B cell (primary cell): ENCODE measurements at regions not wholly inside any gene's neighbourhood (a gene's known extent, or its start where the extent isn't known, plus 50 kb on each side); places are given as distances from the start of the nearest gene placed in this dataset.

Experiments used
- ATAC-seq: fragments of 200-7000 bp; cut with Tn5 transposase; one replicate; pipeline ENCODE4 v1.10.0; 2021; ENCODE audit warnings: low read depth, mild to moderate bottlenecking, moderate number of reproducible peaks, moderate library complexity
- CTCF ChIA-PET: fragments of 350-600 bp; sonication (Branson Sonifier 250); formaldehyde crosslinking; loops from one replicate; lab custom pipeline; 2021; ENCODE audit warnings: antibody characterized with exemption, inconsistent platforms; lab: Charles Lee
- POLR2A ChIA-PET: fragments of 350-600 bp; sonication (Branson Sonifier 250); formaldehyde crosslinking; loops from one replicate; lab custom pipeline; 2021; ENCODE audit warnings: antibody characterized with exemption; lab: Charles Lee
- DNase-seq: peaks from one replicate; pipeline ENCODE4 v3.0.0; 2013
- H2AFZ ChIP-seq: 2 replicates; pipeline ENCODE4 v1.6.1; 2012; ENCODE audit warnings: mild to moderate bottlenecking, low read depth, low read length; ENCODE audit not compliant: insufficient read depth, poor library complexity, severe bottlenecking
- H3K27ac ChIP-seq, 2 donors: 1 replicate in 1 of 2; 2 replicates in 1 of 2; pipeline ENCODE4 v1.5.1; 2012 to 2013; ENCODE audit warnings: low read length in 2 of 2, mild to moderate bottlenecking in 2 of 2, moderate library complexity in 1 of 2
- H3K27me3 ChIP-seq, 4 experiments: fragments of 200-600 bp in 1 of 4; sonication (generic) in 1 of 4; replicated peaks in 1 of 4; 1 replicate in 2 of 4; 2 replicates in 2 of 4; pipeline versions ENCODE4 v1.6.1 to v1.7.0; 2013 to 2016; ENCODE audit warnings: low read length in 3 of 4, mild to moderate bottlenecking in 2 of 4, mixed read lengths in 1 of 4, moderate library complexity in 1 of 4; ENCODE audit not compliant: insufficient read depth in 4 of 4, control insufficient read depth in 3 of 4; ENCODE audit errors: control extremely low read depth in 1 of 4
- H3K36me3 ChIP-seq, 2 experiments: replicated peaks in 1 of 2; 1 replicate in 1 of 2; 2 replicates in 1 of 2; pipeline versions ENCODE4 v1.6.1 to v1.7.1; 2013; ENCODE audit warnings: low read length in 1 of 2; ENCODE audit not compliant: insufficient read depth in 2 of 2, control insufficient read depth in 1 of 2; ENCODE audit errors: control extremely low read depth in 1 of 2, extremely low read depth in 1 of 2
- H3K4me1 ChIP-seq, 2 donors: fragments of 200-600 bp in 1 of 2; sonication (generic) in 1 of 2; 1 replicate in 1 of 2; 2 replicates in 1 of 2; pipeline versions ENCODE4 v1.5.1 to v1.6.1; 2013 to 2017; ENCODE audit warnings: low read length in 2 of 2; ENCODE audit not compliant: control insufficient read depth in 2 of 2, insufficient read depth in 2 of 2
- H3K4me2 ChIP-seq: replicated peaks from 2 replicates; pipeline ENCODE3; 2012; ENCODE audit warnings: mild to moderate bottlenecking, low read depth, low read length; ENCODE audit not compliant: poor library complexity, severe bottlenecking
- H3K4me3 ChIP-seq, 5 experiments: fragments of 200-600 bp in 1 of 5; sonication (generic) in 1 of 5; 1 replicate in 3 of 5; 2 replicates in 2 of 5; pipeline versions ENCODE4 v1.5.1 to v1.7.0; 2011 to 2016; ENCODE audit warnings: low read length in 4 of 5, mild to moderate bottlenecking in 4 of 5, low read depth in 2 of 5, control low read depth in 1 of 5, moderate library complexity in 1 of 5; ENCODE audit not compliant: insufficient read depth in 1 of 5; ENCODE audit errors: control extremely low read depth in 1 of 5, extremely low read depth in 1 of 5
- H3K79me2 ChIP-seq: fragments of 200-600 bp; sonication (generic); one replicate; pipeline ENCODE4 v1.6.0; 2016; ENCODE audit warnings: low read length; ENCODE audit not compliant: control insufficient read depth, insufficient read depth
- H3K9ac ChIP-seq: fragments of 200-600 bp; sonication (generic); 2 replicates; pipeline ENCODE4 v1.6.1; 2017; ENCODE audit warnings: mild to moderate bottlenecking, low read length, moderate library complexity
- H3K9me3 ChIP-seq, 3 donors: one replicate each; pipeline versions ENCODE4 v1.6.1 to v1.7.1; 2013; ENCODE audit warnings: low read length in 2 of 3; ENCODE audit not compliant: control insufficient read depth in 2 of 3, insufficient read depth in 1 of 3; ENCODE audit errors: control extremely low read depth in 1 of 3
- H4K20me1 ChIP-seq: 2 replicates; pipeline ENCODE4 v1.6.0; 2012; ENCODE audit warnings: mild to moderate bottlenecking, low read length; ENCODE audit not compliant: insufficient read depth, control insufficient read depth, poor library complexity, severe bottlenecking
- H3K27ac Mint-ChIP-seq: one replicate; pipeline ENCODE4 v1.8.0; 2021; ENCODE audit warnings: mixed read lengths
- H3K27me3 Mint-ChIP-seq: one replicate; pipeline ENCODE4 v1.8.0; 2021; ENCODE audit warnings: mixed read lengths
- H3K4me1 Mint-ChIP-seq: one replicate; pipeline ENCODE4 v1.8.0; 2021; ENCODE audit warnings: mixed read lengths
- H3K4me3 Mint-ChIP-seq: one replicate; pipeline ENCODE4 v1.8.0; 2021; ENCODE audit warnings: mixed read lengths
- H3K9me3 Mint-ChIP-seq: one replicate; pipeline ENCODE4 v1.8.0; 2022; ENCODE audit warnings: mixed read lengths; ENCODE audit not compliant: insufficient read depth
- CTCF ChIP-seq: fragments of 200-600 bp; IDR thresholded peaks from one replicate; pipeline ENCODE4 v1.8.0; 2022; ENCODE audit warnings: antibody characterized with exemption, mild to moderate bottlenecking
- EZH2 ChIP-seq: IDR thresholded peaks from 2 replicates; pipeline ENCODE4 v1.6.1; 2012; ENCODE audit warnings: borderline replicate concordance, low read depth, mild to moderate bottlenecking, moderate library complexity, low read length; ENCODE audit not compliant: insufficient read depth, poor library complexity, severe bottlenecking
- WGBS: methylation state at CpG from one replicate; pipeline ENCODE4 v1.1.5; 2013; ENCODE audit warnings: missing lambda C conversion rate; ENCODE audit not compliant: insufficient coverage; 5-methylcytosine and 5-hydroxymethylcytosine counted together
- intact Hi-C: fragments of 100-400 bp; cut with micrococcal nuclease; formaldehyde crosslinking; loops from one replicate; pipeline ENCODE4 v1.10.0; 2022

DNA sequence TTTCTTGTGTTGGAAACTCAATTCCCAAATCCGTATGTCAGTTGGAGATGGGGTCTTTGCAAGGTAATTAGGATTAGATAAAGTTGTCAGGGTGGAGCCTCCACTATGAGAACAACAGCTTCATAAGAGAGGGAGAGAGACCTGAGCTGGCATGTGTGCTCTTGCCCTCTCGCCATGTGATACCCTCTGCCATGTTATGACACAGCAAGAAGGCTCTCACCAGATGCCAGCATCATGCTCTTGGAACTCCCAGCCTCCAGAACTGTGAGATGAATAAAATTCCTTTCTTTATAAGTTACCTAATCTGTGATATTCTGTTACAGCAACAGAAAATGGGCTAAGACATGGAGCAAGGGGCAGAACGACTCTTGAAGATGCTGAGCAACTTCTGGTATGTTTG, 201.9 kb upstream of the BOD1L1 start:
- Histone ChIP-seq H3K27me3 (no peaks in the 10 kb centered on the region), H2AFZ (no peak overlapping the region), H3K9ac (no peak overlapping the region), H3K27ac (no peak overlapping the region), H4K20me1 (no peaks in the 10 kb centered on the region), H3K4me2 (no peak overlapping the region), H3K9me3 (peaks cover 0 to 7% (median 4%) of the 10 kb centered on the region in 3 donors), H3K79me2 (no peaks in the 10 kb centered on the region), H3K4me1 (no peaks in the 10 kb centered on the region), H3K36me3 (no peaks in the 10 kb centered on the region), H3K4me3 (no peak overlapping the region)
- Mint-ChIP-seq H3K27ac (no peak overlapping the region), H3K4me1 (no peaks in the 10 kb centered on the region), H3K9me3 (peaks cover 7% of the 10 kb centered on the region), H3K4me3 (no peak overlapping the region), H3K27me3 (peaks cover 14% of the 10 kb centered on the region)
- ATAC-seq (no peak), DNase-seq (no peak)
- no peak for TF ChIP-seq EZH2
- intact Hi-C loops, result no loop called here
- WGBS, result 100% methylated on average over 1 of the region's 3 CpGs
- POLR2A ChIA-PET, result no interaction called here
- CTCF ChIA-PET, result no interaction called here

DNA sequence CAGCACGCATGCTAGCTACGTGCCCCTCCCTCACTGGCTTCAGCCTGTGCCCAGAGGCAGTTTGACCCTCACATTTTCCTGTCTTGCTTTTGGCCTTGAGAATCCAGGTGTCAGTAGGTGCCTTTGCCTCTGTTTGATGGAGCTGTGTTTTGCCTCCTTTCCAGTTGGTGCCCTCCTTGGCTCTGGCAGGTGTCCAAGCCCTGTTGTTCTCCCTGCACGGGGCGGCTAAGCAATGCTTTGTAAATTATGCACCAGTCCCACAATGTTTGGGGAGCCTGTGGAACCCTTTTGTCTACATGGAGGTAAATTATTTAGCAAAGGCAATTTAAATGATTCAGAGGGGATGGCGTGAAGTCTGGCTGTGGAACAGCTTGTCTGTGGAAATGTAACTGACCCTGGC, 202.9 kb upstream of the BOD1L1 start:
- Mint-ChIP-seq H3K4me3 (no peak overlapping the region), H3K27ac (no peak overlapping the region), H3K9me3 (peaks cover 3% of the 10 kb centered on the region), H3K27me3 (peaks cover 14% of the 10 kb centered on the region), H3K4me1 (no peaks in the 10 kb centered on the region)
- Histone ChIP-seq H3K27me3 (no peaks in the 10 kb centered on the region), H3K9me3 (peaks cover 0 to 2% (median 0%) of the 10 kb centered on the region in 3 donors), H3K4me1 (no peaks in the 10 kb centered on the region), H3K36me3 (no peaks in the 10 kb centered on the region), H2AFZ (no peak overlapping the region), H3K4me3 (no peak overlapping the region), H3K9ac (no peak overlapping the region), H4K20me1 (no peaks in the 10 kb centered on the region), H3K79me2 (no peaks in the 10 kb centered on the region), H3K27ac (no peak overlapping the region), H3K4me2 (no peak overlapping the region)
- POLR2A ChIA-PET, result no interaction called here
- 96% methylated on average over 3 of the region's 5 CpGs for WGBS
- TF ChIP-seq EZH2 (no peak), CTCF (no peak)
- CTCF ChIA-PET, result no interaction called here
- intact Hi-C loops, result no loop called here
- DNase-seq (no peak), ATAC-seq (no peak)
